AG08396 (cell line): ENCODE measurements at regions not wholly inside any gene's neighbourhood (a gene's known extent, or its start where the extent isn't known, plus 50 kb on each side); places are given as distances from the start of the nearest gene placed in this dataset.
A peak's percentile ranks its signal among the peaks of the same experiment; 100 is the strongest.

Experiments
- DNase-seq: peaks from one replicate; pipeline ENCODE4 v3.0.0; 2012; ENCODE audit warnings: low spot score, mixed read lengths

GRCh38 chr22:27420195-27420816, 381.2 kb downstream of the MN1 start:
- no peak for DNase-seq

GRCh38 chr22:27420817-27421361, 380.7 kb downstream of the MN1 start:
- DNase-seq = peak; percentile 79

DNA sequence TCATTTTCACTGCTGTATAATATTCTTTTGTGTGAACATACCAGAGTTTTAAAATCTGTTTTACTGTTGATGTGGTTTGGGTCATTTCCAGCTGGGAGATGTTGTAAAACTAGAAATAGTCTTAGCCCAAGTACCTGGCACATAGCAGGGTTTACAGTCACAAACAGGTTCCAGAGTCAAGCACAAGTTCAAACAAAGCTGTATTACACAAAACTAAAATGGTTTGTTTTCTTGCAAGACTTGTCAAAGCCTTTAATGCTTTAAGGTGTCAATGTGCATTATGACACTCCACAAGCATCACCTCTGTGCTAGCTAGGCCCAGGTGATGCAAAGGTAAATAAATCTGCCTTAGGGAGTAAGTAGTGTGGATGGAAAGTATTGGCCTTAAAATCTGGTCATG, 379.1 kb downstream of the MN1 start:
- no peak for DNase-seq

GRCh38 chr22:27424319-27424718, 377.2 kb downstream of the MN1 start:
- no peak for DNase-seq

GRCh38 chr22:27429476-27429875, 372.1 kb downstream of the MN1 start:
- DNase-seq = no peak

DNA sequence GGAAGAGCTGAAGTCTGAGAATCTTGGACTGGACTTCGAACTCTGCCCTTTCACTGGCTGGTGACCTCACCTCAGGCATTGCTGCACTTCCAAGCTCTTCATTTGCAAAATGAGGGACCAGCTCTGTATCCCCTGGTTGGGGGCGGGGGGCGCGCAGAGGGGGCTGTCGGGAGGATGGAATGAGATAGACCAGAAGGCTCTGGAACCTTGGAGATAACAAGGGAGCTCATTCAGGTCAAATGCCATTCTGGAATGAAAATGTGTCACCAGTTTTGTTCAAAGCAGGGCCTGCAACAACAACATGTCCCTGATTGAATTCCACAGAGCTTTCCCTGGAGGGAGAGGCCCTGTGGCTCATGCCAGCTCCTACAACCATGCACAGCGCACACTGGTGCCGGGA, 370.5 kb downstream of the MN1 start:
- DNase-seq = no peak

DNA sequence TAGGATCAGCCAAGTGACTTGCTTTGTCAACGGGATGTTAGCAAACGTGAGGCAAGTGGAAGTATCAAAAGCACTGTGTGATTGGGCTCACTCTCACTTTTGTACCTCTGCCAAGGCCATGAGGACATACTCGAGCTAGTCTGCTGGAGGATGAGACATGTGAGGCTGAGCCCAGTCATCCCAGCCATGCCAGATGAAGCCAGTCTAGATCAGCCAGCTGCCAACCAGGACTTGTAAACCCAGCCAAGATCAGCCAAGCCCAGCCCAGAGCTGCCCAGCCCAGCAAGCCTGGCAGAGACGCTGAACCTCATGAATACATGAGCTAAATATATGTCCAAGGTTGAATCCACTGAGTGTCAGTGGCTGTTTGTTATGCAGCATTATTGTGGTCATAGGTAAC, 369.7 kb downstream of the MN1 start:
- DNase-seq = no peak

GRCh38 chr22:27433099-27433498, 368.5 kb downstream of the MN1 start:
- DNase-seq = no peak

GRCh38 chr22:27433585-27434190, 367.9 kb downstream of the MN1 start:
- no peak for DNase-seq

- no peak for DNase-seq
Observed at GRCh38 chr22:27434898-27435297, 366.7 kb downstream of the MN1 start.

DNA sequence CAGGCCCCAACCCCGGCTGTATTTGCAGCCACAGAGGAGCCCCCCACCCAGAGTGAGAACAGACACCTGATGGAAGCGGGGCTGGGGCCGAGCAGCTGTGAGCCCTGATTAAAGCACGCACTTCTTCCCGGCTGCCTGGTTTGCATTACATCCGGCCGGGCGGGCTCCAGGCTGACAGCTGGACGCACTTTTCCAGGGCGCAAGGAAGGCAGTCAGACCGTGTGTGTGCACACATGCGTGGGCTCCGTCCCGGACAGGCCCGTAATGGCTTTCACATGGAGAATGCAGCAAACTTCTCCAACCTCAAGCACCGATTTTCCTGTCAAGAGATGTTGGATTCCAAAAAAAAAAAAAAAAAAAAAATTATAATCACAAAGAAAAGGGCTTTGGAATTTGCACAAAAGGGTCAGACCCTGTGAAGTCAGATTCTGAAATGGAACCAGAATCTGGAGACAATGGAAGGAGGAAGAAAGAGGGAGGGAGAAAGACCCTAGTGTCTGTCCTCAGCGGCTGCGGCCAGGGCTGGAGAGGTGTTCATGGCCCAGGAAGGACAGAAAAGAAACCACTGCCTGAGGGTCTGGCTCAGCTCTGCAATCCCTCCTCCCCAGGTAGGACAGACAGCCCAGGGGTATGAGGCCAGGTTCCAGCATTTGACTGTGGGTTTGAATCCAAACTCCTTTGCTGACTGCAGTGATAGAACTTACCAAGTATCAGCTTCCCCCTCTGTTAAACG, 365.5 kb downstream of the MN1 start:
- DNase-seq = peak; percentile 57

- no peak for DNase-seq
Observed at GRCh38 chr22:27436591-27436990, 365.0 kb downstream of the MN1 start.

- no peak for DNase-seq
Observed at GRCh38 chr22:27437570-27437969, 364.0 kb downstream of the MN1 start.

DNA sequence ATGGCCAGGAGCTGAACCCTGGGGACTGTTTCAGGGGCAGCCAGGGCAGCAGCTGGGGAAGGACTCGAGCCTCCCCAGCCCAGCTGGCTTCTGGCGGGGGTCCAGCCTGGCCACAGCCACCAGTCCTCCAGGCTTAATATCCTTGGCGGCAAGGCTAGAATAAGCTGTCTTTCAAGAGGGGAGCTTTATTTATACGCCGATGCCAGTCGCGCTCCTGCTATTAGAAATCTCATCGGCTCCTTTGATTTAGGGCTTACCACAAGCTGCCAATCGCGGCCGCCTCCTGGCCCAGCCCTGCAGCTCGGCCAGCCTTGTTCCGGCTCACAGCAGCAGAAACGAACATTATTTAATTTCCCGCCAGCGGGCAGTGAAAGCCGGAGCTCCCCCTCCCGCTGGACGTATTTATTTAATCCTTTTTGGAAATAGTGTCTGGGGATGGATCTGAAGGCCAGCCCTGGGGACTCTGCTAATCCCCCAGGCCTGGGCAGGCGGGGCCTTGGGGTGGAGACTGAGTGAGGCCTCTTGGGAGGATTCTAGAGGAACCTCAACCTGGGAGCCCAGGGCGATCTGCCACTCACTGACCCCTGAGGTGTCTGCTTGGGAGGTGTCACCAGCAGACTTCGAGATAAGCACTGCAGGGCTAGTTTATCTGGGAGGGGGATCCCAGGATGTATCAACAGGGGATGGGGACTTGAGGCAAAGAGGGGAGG, 363.1 kb downstream of the MN1 start:
- peak; percentile 27 for DNase-seq

DNA sequence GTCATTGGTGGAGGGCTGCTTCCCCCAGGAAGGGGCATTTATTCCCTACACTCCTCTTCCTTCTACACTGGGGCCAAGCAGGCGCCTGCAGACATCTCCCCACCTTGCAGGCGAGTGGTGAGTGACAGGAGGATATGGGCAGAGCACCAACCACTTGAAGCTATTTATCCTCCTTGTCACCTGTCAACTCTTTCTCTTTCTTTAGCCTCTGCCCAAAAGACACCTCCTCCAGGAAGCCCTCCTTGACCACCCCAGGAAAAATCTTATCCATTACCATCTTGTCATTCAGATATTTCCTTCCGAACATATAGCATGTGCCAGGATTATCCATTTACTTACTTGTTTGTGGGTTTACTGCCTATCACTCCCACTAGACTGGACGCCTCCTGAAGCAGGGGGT, 362.4 kb downstream of the MN1 start:
- no peak for DNase-seq

GRCh38 chr22:27440304-27440865, 361.2 kb downstream of the MN1 start:
- DNase-seq = no peak

DNA sequence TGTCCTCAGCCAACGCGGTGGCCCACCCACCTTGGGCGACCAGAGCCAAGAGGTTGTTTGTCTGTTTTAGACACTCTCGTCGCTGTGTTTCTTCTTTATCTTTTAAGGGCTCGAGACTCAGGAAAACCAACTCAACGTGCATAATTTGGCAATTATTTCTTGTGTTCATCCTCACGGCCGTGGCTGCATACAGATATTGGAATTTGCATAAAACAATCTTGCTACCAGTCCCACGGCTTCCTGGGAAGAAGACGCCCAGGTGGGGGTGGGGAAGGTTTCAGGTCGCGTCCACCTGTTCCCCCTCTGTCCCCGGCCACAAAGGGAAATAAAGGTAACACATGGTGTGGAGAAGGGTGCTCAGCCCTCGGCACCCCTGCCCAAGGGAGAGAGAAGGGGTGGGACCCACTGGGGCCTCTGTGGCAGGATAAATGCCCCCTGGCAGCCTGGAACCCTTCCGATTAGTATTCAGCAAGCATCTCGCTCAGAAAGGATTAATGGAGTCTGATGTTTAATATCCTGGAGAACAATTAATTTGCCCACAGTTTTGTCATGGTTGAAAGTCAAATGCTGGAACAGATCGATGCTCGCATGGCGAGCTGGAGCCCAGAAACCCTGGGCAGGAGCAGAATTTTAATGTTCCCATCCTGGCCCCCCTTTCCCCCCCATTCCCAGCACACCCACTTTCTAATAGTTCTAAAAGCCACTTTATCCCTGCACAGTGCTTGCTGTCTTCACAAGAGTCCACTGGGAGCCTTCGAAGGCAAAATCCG, 359.7 kb downstream of the MN1 start:
- no peak for DNase-seq

GRCh38 chr22:27443306-27443705, 358.2 kb downstream of the MN1 start:
- no peak for DNase-seq

DNA sequence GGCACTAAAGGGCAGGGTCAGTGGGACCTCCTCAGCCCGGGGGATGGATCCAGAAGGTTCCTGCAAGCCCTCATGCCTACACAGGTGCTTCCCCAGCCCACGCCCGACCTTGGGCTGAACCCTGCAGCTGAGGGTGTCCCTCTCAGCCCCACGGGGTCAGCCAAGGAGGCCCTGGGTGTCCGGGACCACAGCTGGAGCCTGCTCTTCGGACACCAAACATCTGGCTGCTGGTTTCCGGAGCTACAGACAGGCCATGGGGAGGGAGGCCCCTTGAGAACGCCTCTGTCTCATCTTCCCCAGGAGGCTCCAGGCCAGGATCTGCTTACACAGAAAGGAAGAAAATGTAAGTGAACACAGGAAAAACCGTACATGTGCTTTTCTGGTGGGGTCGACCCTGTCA, 355.7 kb downstream of the MN1 start:
- DNase-seq = no peak

DNA sequence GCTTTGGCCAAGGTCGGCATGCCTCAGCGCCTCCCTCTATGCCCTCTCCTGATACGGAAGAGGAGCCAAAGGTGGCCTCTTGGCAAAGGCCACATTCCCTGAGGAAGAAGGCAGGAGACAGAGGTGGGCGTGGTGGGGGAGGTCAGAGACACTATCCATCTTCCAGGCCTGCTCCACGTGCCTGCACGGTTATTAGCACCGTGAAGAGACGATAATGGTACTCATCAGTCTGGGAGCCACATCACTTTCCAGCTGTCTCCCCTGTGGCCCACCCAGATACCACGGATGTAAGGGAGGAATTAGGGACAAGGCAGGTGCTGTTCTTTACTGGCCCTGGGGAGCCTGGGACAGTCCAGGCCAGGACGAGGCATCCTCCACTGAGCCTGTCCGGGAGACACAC, 354.3 kb downstream of the MN1 start:
- no peak for DNase-seq

DNA sequence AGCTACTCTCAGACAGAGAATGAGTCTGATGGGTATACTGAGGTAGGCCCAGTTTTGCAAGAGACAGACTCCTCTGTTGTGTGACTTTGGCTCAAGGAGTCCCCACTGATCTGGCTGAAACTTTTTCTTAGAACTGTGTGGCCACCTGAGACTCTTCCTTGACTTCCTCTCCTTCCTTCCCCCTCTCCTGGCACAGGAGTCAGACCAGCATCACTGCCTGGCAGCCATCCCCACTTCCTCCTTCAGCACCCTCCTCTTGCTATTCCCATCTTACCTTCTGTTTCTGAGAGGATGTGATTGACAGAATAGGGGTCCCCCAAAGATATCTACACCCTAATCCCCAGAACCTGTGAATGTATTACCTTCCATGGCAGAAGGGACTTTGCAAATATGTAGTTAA, 351.1 kb downstream of the MN1 start:
- DNase-seq = no peak

- DNase-seq = no peak
Observed at GRCh38 chr22:27452245-27452644, 349.3 kb downstream of the MN1 start.
